ENCODE measurements at regions not wholly inside any gene's neighbourhood (a gene's known extent, or its start where the extent isn't known, plus 50 kb on each side); places are given as distances from the start of the nearest gene placed in this dataset.

GRCh38 chr20:60238992-60239660 is 280.9 kb downstream of the CDH26 start:
- H3K4me1 Mint-ChIP-seq, result no peaks in the 10 kb centered on the region
- H3K36me3 Mint-ChIP-seq (ENCODE audit: low read depth), result no peaks in the 10 kb centered on the region
- intact Hi-C loops (cut with micrococcal nuclease), result no loop called here
- H3K9me3 Mint-ChIP-seq, result no peaks in the 10 kb centered on the region
- no peak for ATAC-seq (ENCODE audit: low read depth)
- POLR2A ChIA-PET, result no interaction called here
- CTCF ChIA-PET, result no interaction called here
- H3K27me3 Mint-ChIP-seq, result no peaks in the 10 kb centered on the region
- no peak overlapping the region for H3K27ac Mint-ChIP-seq
- H3K4me3 Mint-ChIP-seq, result no peak overlapping the region
- TF ChIP-seq CTCF (IDR thresholded peaks at IDR 0.05), result no peak
- no peak for DNase-seq

- Mint-ChIP-seq H3K36me3 (ENCODE audit: low read depth) (no peaks in the 10 kb centered on the region), H3K4me3 (no peak overlapping the region), H3K27me3 (no peaks in the 10 kb centered on the region), H3K27ac (no peak overlapping the region), H3K9me3 (no peaks in the 10 kb centered on the region), H3K4me1 (no peaks in the 10 kb centered on the region)
- POLR2A ChIA-PET, result no interaction called here
- CTCF ChIA-PET, result no interaction called here
- TF ChIP-seq CTCF (IDR thresholded peaks at IDR 0.05), result no peak
- no peak for DNase-seq
- intact Hi-C loops (cut with micrococcal nuclease), result no loop called here
- no peak for ATAC-seq (ENCODE audit: low read depth)
Observed at GRCh38 chr20:60239956-60240355, 281.7 kb downstream of the CDH26 start.

- Mint-ChIP-seq H3K4me3 (no peak overlapping the region), H3K9me3 (no peaks in the 10 kb centered on the region), H3K4me1 (no peaks in the 10 kb centered on the region), H3K36me3 (ENCODE audit: low read depth) (no peaks in the 10 kb centered on the region), H3K27ac (no peak overlapping the region), H3K27me3 (no peaks in the 10 kb centered on the region)
- TF ChIP-seq CTCF (IDR thresholded peaks at IDR 0.05), result no peak
- ChIA-PET POLR2A (no interaction called here), CTCF (no interaction called here)
- DNase-seq (no peak), ATAC-seq (ENCODE audit: low read depth) (no peak)
- intact Hi-C loops (cut with micrococcal nuclease), result no loop called here
Observed at GRCh38 chr20:60240415-60240814, 282.2 kb downstream of the CDH26 start.

- no peaks in the 10 kb centered on the region for H3K36me3 Mint-ChIP-seq (ENCODE audit: low read depth)
- no peaks in the 10 kb centered on the region for H3K9me3 Mint-ChIP-seq
- no peak for ATAC-seq (ENCODE audit: low read depth)
- CTCF ChIA-PET, result no interaction called here
- intact Hi-C loops (cut with micrococcal nuclease), result no loop called here
- no peak for TF ChIP-seq CTCF (IDR thresholded peaks at IDR 0.05)
- H3K4me3 Mint-ChIP-seq, result no peak overlapping the region
- H3K4me1 Mint-ChIP-seq, result no peaks in the 10 kb centered on the region
- H3K27ac Mint-ChIP-seq, result no peak overlapping the region
- H3K27me3 Mint-ChIP-seq, result no peaks in the 10 kb centered on the region
- POLR2A ChIA-PET, result no interaction called here
- DNase-seq, result no peak
Observed at GRCh38 chr20:60240986-60241385, 282.8 kb downstream of the CDH26 start.

- TF ChIP-seq CTCF (IDR thresholded peaks at IDR 0.05), result no peak
- intact Hi-C loops (cut with micrococcal nuclease), result no loop called here
- H3K27me3 Mint-ChIP-seq, result no peaks in the 10 kb centered on the region
- CTCF ChIA-PET, result no interaction called here
- no peaks in the 10 kb centered on the region for H3K36me3 Mint-ChIP-seq (ENCODE audit: low read depth)
- POLR2A ChIA-PET, result no interaction called here
- H3K27ac Mint-ChIP-seq, result no peak overlapping the region
- DNase-seq (no peak), ATAC-seq (ENCODE audit: low read depth) (no peak)
- H3K9me3 Mint-ChIP-seq, result no peaks in the 10 kb centered on the region
- H3K4me1 Mint-ChIP-seq, result no peaks in the 10 kb centered on the region
- H3K4me3 Mint-ChIP-seq, result no peak overlapping the region
Observed at GRCh38 chr20:60242836-60243505, 284.7 kb downstream of the CDH26 start.

All from activated B cell treated with CpG ODN at 0.5 μM for 24 hours (primary cell).